Right ventricle myocardium inferior (tissue), 1 donor: ENCODE measurements at regions not wholly inside any gene's neighbourhood (a gene's known extent, or its start where the extent isn't known, plus 50 kb on each side); places are given as distances from the start of the nearest gene placed in this dataset.
"Not testable (repeated sequence)": the region's sequence is repeated elsewhere in the genome, so short reads cannot be mapped to it uniquely, and the experiment has no call there.

Experiments
- ATAC-seq: fragments of 200-7000 bp; cut with Tn5 transposase; one replicate; pipeline ENCODE4 v1.9.1; 2020; ENCODE audit warnings: mild to moderate bottlenecking, moderate library complexity
- DNase-seq: peaks from one replicate; pipeline ENCODE4 v3.0.0; 2021; ENCODE audit errors: missing footprints
- intact Hi-C: fragments of 100-400 bp; cut with DNase I; formaldehyde crosslinking; loops from one replicate; pipeline ENCODE4 v1.11.0; 2022
- donor health status: DM: no; HTN: yes; CAD: no; lungs with severe emphysema.

- intact Hi-C loops, result no loop called here
- ATAC-seq (no peak), DNase-seq (no peak)
These were observed 649.4 kb downstream of the TDRD15 start for GRCh38 chr2:21773168-21773567.

GRCh38 chr2:21774691-21775368 is 651.1 kb downstream of the TDRD15 start:
- ATAC-seq (no peak), DNase-seq (no peak)
- intact Hi-C loops, result no loop called here

GRCh38 chr2:21779786-21780185 is 656.0 kb downstream of the TDRD15 start:
- intact Hi-C loops, result no loop called here
- DNase-seq (no peak), ATAC-seq (no peak)

GRCh38 chr2:21781962-21782361 is 658.2 kb downstream of the TDRD15 start:
- no peak for ATAC-seq
- intact Hi-C loops, result no loop called here
- DNase-seq, result no peak

- DNase-seq (no peak), ATAC-seq (no peak)
- intact Hi-C loops, result no loop called here
These were observed 659.1 kb downstream of the TDRD15 start for GRCh38 chr2:21782866-21783265.

GRCh38 chr2:21787941-21788340 is 664.2 kb downstream of the TDRD15 start:
- DNase-seq (no peak), ATAC-seq (no peak)
- intact Hi-C loops, result no loop called here

- ATAC-seq, DNase-seq, intact Hi-C loops: not testable (repeated sequence)
These were observed 666.5 kb downstream of the TDRD15 start for GRCh38 chr2:21790311-21790710.

- DNase-seq (no peak), ATAC-seq (no peak)
- intact Hi-C loops, result no loop called here
These were observed 668.8 kb downstream of the TDRD15 start for GRCh38 chr2:21792571-21792970.

- DNase-seq (no peak), ATAC-seq (no peak)
- intact Hi-C loops, result no loop called here
These were observed 669.7 kb downstream of the TDRD15 start for GRCh38 chr2:21793461-21793860.

- intact Hi-C loops, result no loop called here
- DNase-seq, result no peak
- ATAC-seq, result no peak
These were observed 670.8 kb downstream of the TDRD15 start for GRCh38 chr2:21794611-21795010.

GRCh38 chr2:21800356-21800755 is 676.6 kb downstream of the TDRD15 start:
- DNase-seq (peak; percentile 9), ATAC-seq (no peak)
- intact Hi-C loops, result loop anchor here (5.0 kb wide), 1 partner anchor 93 kb away; no protein-coding TSS in a partner anchor

GRCh38 chr2:21803550-21803949 is 679.8 kb downstream of the TDRD15 start:
- DNase-seq (no peak), ATAC-seq (no peak)
- intact Hi-C loops, result loop anchor here (5.0 kb wide), 1 partner anchor 96 kb away; no protein-coding TSS in a partner anchor

GRCh38 chr2:21804151-21804550 is 680.4 kb downstream of the TDRD15 start:
- ATAC-seq (peak; percentile 77), DNase-seq (no peak)
- intact Hi-C loops, result loop anchor here (1.0 to 5.0 kb wide), 2 partner anchors 47 to 97 kb away; no protein-coding TSS in a partner anchor

- intact Hi-C loops, result no loop called here
- no peak for ATAC-seq
These were observed 687.8 kb downstream of the TDRD15 start for GRCh38 chr2:21811541-21811940.

GRCh38 chr2:21812766-21813165 is 689.0 kb downstream of the TDRD15 start:
- intact Hi-C loops, result no loop called here
- DNase-seq, result no peak
- no peak for ATAC-seq

More at GRCh38 chr2:21811541-21811940, 687.8 kb downstream of the TDRD15 start:
- DNase-seq, result no peak

- ATAC-seq, result no peak
- DNase-seq, result no peak
- intact Hi-C loops, result no loop called here
These were observed 690.9 kb downstream of the TDRD15 start for GRCh38 chr2:21814588-21815149.

- no peak for ATAC-seq
- intact Hi-C loops, result no loop called here
- peak; percentile 7 for DNase-seq
These were observed 694.5 kb downstream of the TDRD15 start for GRCh38 chr2:21818212-21818795.

GRCh38 chr2:21819454-21819853 is 695.7 kb downstream of the TDRD15 start:
- DNase-seq (peak; percentile 4), ATAC-seq (no peak)
- intact Hi-C loops, result no loop called here

- peak; percentile 7 for DNase-seq
- intact Hi-C loops, result no loop called here
- ATAC-seq, result peak; percentile 70
These were observed 696.5 kb downstream of the TDRD15 start for GRCh38 chr2:21820271-21820670.

- ATAC-seq, result no peak
- intact Hi-C loops, result no loop called here
- DNase-seq, result no peak
These were observed 698.0 kb downstream of the TDRD15 start for GRCh38 chr2:21821672-21822227.
